Aorta (tissue), 5 donors: ENCODE measurements at regions not wholly inside any gene's neighbourhood (a gene's known extent, or its start where the extent isn't known, plus 50 kb on each side); places are given as distances from the start of the nearest gene placed in this dataset.

Experiments used
- ATAC-seq: fragments of 200-7000 bp; cut with Tn5 transposase; one replicate; pipeline ENCODE4 v1.9.1; 2022; ENCODE audit warnings: moderate library complexity; ENCODE audit not compliant: low FRiP score
- DNase-seq, 2 donors: peaks; one replicate each; pipeline ENCODE4 v3.0.0-alpha.2; 2020
- H3K27ac ChIP-seq, 2 donors: one replicate each; pipeline ENCODE4 v1.5.1; 2013; ENCODE audit warnings: low read length in 2 of 2, mild to moderate bottlenecking in 2 of 2, moderate library complexity in 2 of 2, control low read depth in 1 of 2, inconsistent platforms in 1 of 2, low read depth in 1 of 2
- H3K27me3 ChIP-seq, 2 donors: one replicate each; pipeline ENCODE4 v1.6.1; 2013; ENCODE audit warnings: control low read depth in 1 of 2, low read length in 1 of 2, mild to moderate bottlenecking in 1 of 2, moderate library complexity in 1 of 2; ENCODE audit not compliant: insufficient read depth in 2 of 2, control insufficient read depth in 1 of 2
- H3K36me3 ChIP-seq, 2 donors: one replicate each; pipeline ENCODE4 v1.6.1; 2013; ENCODE audit warnings: control low read depth in 1 of 2, low read length in 1 of 2, mild to moderate bottlenecking in 1 of 2; ENCODE audit not compliant: insufficient read depth in 2 of 2, control insufficient read depth in 1 of 2
- H3K4me1 ChIP-seq, 2 donors: one replicate each; pipeline ENCODE4 v1.6.1; 2013; ENCODE audit warnings: low read length in 2 of 2, control low read depth in 1 of 2, mild to moderate bottlenecking in 1 of 2, moderate library complexity in 1 of 2; ENCODE audit not compliant: insufficient read depth in 2 of 2, control insufficient read depth in 1 of 2
- H3K4me3 ChIP-seq, 2 donors: one replicate each; pipeline ENCODE4 v1.5.1; 2013; ENCODE audit warnings: low read length in 2 of 2, control low read depth in 1 of 2, mild to moderate bottlenecking in 1 of 2
- H3K9me3 ChIP-seq: one replicate; pipeline ENCODE4 v1.6.1; 2013; ENCODE audit warnings: mild to moderate bottlenecking, low read length; ENCODE audit not compliant: control insufficient read depth
- WGBS, 2 donors: extraction: QIAGEN DNeasy Blood & Tissue Kit; methylation state at CpG; one replicate each; pipeline ENCODE4 v1.1.7; 2013; 5-methylcytosine and 5-hydroxymethylcytosine counted together
- intact Hi-C, 2 donors: fragments of 100-400 bp; cut with DNase I; formaldehyde crosslinking; loops; one replicate each; pipeline versions ENCODE4 v1.14.2 to v1.15.0; 2022
- donor health status: healthy with polysubstance abuse.
- donor health status: Bipolar disorder and iron deficiency.
- donor health status: DM: no; HTN: no; CAD: no.
- donor health status: DM: no; HTN: no; CAD: no.
- donor health status: DM: yes; HTN: yes; CAD: no.

- H3K4me3 ChIP-seq, result no peak overlapping the region
- H3K36me3 ChIP-seq, result no peaks in the 10 kb centered on the region
- WGBS, 2 donors, result 53 to 74% methylated on average over 1 of the region's 1 CpG
- no peak for DNase-seq
- intact Hi-C loops, result loop anchor here in 1 of 2 donors (10.0 kb wide), 1 partner anchor 379 kb away; no protein-coding TSS in a partner anchor
- no peaks in the 10 kb centered on the region for H3K27me3 ChIP-seq
- H3K4me1 ChIP-seq, result no peaks in the 10 kb centered on the region
- no peak overlapping the region for H3K27ac ChIP-seq
- ATAC-seq, result no peak
- H3K9me3 ChIP-seq, result peaks cover 3% of the 10 kb centered on the region
Measured at GRCh38 chr4:181146051-181146450, 1097.2 kb upstream of the TENM3 start.

GRCh38 chr4:181147416-181147951 is 1095.7 kb upstream of the TENM3 start:
- Histone ChIP-seq H3K27me3 (no peaks in the 10 kb centered on the region), H3K4me1 (no peaks in the 10 kb centered on the region), H3K36me3 (no peaks in the 10 kb centered on the region), H3K9me3 (peaks cover 3% of the 10 kb centered on the region), H3K27ac (no peak overlapping the region), H3K4me3 (no peak overlapping the region)
- no peak for DNase-seq
- ATAC-seq, result no peak
- intact Hi-C loops, result loop anchor here in 1 of 2 donors (10.0 kb wide), 1 partner anchor 377 kb away; no protein-coding TSS in a partner anchor
- 87% methylated on average over 13 of the region's 13 CpGs for WGBS, 2 donors

GRCh38 chr4:181148470-181148869 is 1094.7 kb upstream of the TENM3 start:
- intact Hi-C loops, result loop anchor here in 1 of 2 donors (10.0 kb wide), 1 partner anchor 376 kb away; no protein-coding TSS in a partner anchor
- DNase-seq, result no peak
- H3K27ac ChIP-seq, result no peak overlapping the region
- H3K36me3 ChIP-seq, result no peaks in the 10 kb centered on the region
- WGBS, 2 donors, result 62 to 67% methylated on average over 5 of the region's 5 CpGs
- H3K4me1 ChIP-seq, result no peaks in the 10 kb centered on the region
- H3K4me3 ChIP-seq, result no peak overlapping the region
- peaks cover 1% of the 10 kb centered on the region for H3K9me3 ChIP-seq
- H3K27me3 ChIP-seq, result no peaks in the 10 kb centered on the region
- no peak for ATAC-seq

- WGBS, 2 donors, result 60 to 65% methylated on average over 4 of the region's 4 CpGs
- no peaks in the 10 kb centered on the region for H3K4me1 ChIP-seq
- intact Hi-C loops, result no loop called here
- no peak overlapping the region for H3K4me3 ChIP-seq
- peaks cover 1% of the 10 kb centered on the region for H3K9me3 ChIP-seq
- no peaks in the 10 kb centered on the region for H3K27me3 ChIP-seq
- DNase-seq (no peak), ATAC-seq (no peak)
- no peak overlapping the region for H3K27ac ChIP-seq
- no peaks in the 10 kb centered on the region for H3K36me3 ChIP-seq
Measured at GRCh38 chr4:181150191-181150590, 1093.0 kb upstream of the TENM3 start.

GRCh38 chr4:181151856-181152255 is 1091.3 kb upstream of the TENM3 start:
- Histone ChIP-seq H3K9me3 (peaks cover 1% of the 10 kb centered on the region), H3K4me1 (no peaks in the 10 kb centered on the region), H3K27me3 (no peaks in the 10 kb centered on the region), H3K36me3 (no peaks in the 10 kb centered on the region), H3K4me3 (no peak overlapping the region), H3K27ac (no peak overlapping the region)
- intact Hi-C loops, result no loop called here
- 42 to 51% methylated on average over 7 of the region's 7 CpGs for WGBS, 2 donors
- DNase-seq, result no peak
- ATAC-seq, result no peak

- Histone ChIP-seq H3K36me3 (no peaks in the 10 kb centered on the region), H3K4me3 (no peak overlapping the region), H3K27ac (no peak overlapping the region), H3K4me1 (no peaks in the 10 kb centered on the region), H3K27me3 (no peaks in the 10 kb centered on the region), H3K9me3 (no peaks in the 10 kb centered on the region)
- intact Hi-C loops, result no loop called here
- DNase-seq, result no peak
- WGBS, 2 donors, result 51 to 52% methylated on average over 4 of the region's 4 CpGs
- ATAC-seq, result no peak
Measured at GRCh38 chr4:181157647-181158046, 1085.6 kb upstream of the TENM3 start.

GRCh38 chr4:181158971-181159370 is 1084.2 kb upstream of the TENM3 start:
- Histone ChIP-seq H3K4me3 (no peak overlapping the region), H3K27ac (no peak overlapping the region), H3K4me1 (no peaks in the 10 kb centered on the region), H3K27me3 (no peaks in the 10 kb centered on the region), H3K9me3 (no peaks in the 10 kb centered on the region), H3K36me3 (no peaks in the 10 kb centered on the region)
- intact Hi-C loops, result no loop called here
- DNase-seq, result no peak
- WGBS, 2 donors, result 75 to 76% methylated on average over 8 of the region's 8 CpGs
- ATAC-seq, result no peak

- ATAC-seq, result no peak
- H3K9me3 ChIP-seq, result no peaks in the 10 kb centered on the region
- no peak for DNase-seq
- no peak overlapping the region for H3K4me3 ChIP-seq
- no peak overlapping the region for H3K27ac ChIP-seq
- H3K27me3 ChIP-seq, result no peaks in the 10 kb centered on the region
- intact Hi-C loops, result no loop called here
- H3K36me3 ChIP-seq, result no peaks in the 10 kb centered on the region
- 47 to 48% methylated on average over 4 of the region's 4 CpGs for WGBS, 2 donors
- no peaks in the 10 kb centered on the region for H3K4me1 ChIP-seq
Measured at GRCh38 chr4:181161669-181162068, 1081.5 kb upstream of the TENM3 start.

- Histone ChIP-seq H3K36me3 (no peaks in the 10 kb centered on the region), H3K27ac (no peak overlapping the region), H3K9me3 (no peaks in the 10 kb centered on the region), H3K4me3 (no peak overlapping the region), H3K27me3 (no peaks in the 10 kb centered on the region), H3K4me1 (no peaks in the 10 kb centered on the region)
- DNase-seq (no peak), ATAC-seq (no peak)
- intact Hi-C loops, result no loop called here
- 79 to 83% methylated on average over 2 of the region's 2 CpGs for WGBS, 2 donors
Measured at GRCh38 chr4:181162266-181162665, 1080.9 kb upstream of the TENM3 start.
